ENCODE measurements at regions not wholly inside any gene's neighbourhood (a gene's known extent, or its start where the extent isn't known, plus 50 kb on each side); places are given as distances from the start of the nearest gene placed in this dataset.

DNA sequence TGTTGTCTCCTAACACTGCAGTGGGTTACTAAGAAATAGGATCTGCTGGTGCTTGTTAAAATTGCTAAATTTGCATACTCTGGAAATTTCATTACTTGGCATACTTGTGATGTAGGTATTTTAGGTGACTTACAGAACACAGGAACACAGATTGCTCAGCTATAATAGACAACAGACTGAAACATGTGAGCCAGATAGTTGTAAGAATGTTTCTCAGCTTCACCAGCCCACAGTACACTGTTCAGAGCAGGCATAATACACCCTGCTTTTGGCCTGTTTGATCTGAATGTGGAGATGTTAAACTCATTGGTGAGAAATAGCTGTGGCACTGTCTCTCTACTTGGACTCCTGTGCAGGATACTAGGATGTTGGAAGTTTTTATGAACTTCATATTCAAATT, 275.7 kb downstream of the CSNK1G3 start:
- Histone ChIP-seq H3K27ac (ENCODE audit: control insufficient read depth, insufficient read depth, low read length) (no peak overlapping the region), H3K4me1 (ENCODE audit: control insufficient read depth, extremely low read depth, insufficient read depth, low read length) (no peaks in the 10 kb centered on the region), H3K4me3 (ENCODE audit: control insufficient read depth in 2 of 3, extremely low read depth in 1 of 3, insufficient read depth in 2 of 3, low read depth in 1 of 3, low read length in 3 of 3) (no peak overlapping the region), H3K27me3 (ENCODE audit: control insufficient read depth, extremely low read depth, insufficient read depth, low read length) (no peaks in the 10 kb centered on the region), H4K20me1 (ENCODE audit: control insufficient read depth, extremely low read depth, insufficient read depth, low read length) (no peaks in the 10 kb centered on the region), H3K9ac (ENCODE audit: control insufficient read depth, extremely low read depth, insufficient read depth, low read length) (no peak overlapping the region), H2AFZ (ENCODE audit: control insufficient read depth, low read length) (no peak overlapping the region), H3K9me1 (ENCODE audit: control insufficient read depth, extremely low read depth, insufficient read depth, low read length) (no peaks in the 10 kb centered on the region), H3K9me3 (ENCODE audit: control insufficient read depth, low read depth, low read length) (no peaks in the 10 kb centered on the region), H3K4me2 (ENCODE audit: control insufficient read depth, extremely low read depth, insufficient read depth, low read depth, low read length) (no peak overlapping the region), H3K79me2 (ENCODE audit: control insufficient read depth, insufficient read depth, low read length) (no peaks in the 10 kb centered on the region), H3K36me3 (ENCODE audit: control insufficient read depth in 2 of 2, extremely low read depth in 1 of 2, insufficient read depth in 2 of 2, low read length in 2 of 2) (no peaks in the 10 kb centered on the region)
- no peak for TF ChIP-seq EZH2 (IDR thresholded peaks at IDR 0.05; ENCODE audit: low read length)
- TF ChIP-seq, protein P1, sequence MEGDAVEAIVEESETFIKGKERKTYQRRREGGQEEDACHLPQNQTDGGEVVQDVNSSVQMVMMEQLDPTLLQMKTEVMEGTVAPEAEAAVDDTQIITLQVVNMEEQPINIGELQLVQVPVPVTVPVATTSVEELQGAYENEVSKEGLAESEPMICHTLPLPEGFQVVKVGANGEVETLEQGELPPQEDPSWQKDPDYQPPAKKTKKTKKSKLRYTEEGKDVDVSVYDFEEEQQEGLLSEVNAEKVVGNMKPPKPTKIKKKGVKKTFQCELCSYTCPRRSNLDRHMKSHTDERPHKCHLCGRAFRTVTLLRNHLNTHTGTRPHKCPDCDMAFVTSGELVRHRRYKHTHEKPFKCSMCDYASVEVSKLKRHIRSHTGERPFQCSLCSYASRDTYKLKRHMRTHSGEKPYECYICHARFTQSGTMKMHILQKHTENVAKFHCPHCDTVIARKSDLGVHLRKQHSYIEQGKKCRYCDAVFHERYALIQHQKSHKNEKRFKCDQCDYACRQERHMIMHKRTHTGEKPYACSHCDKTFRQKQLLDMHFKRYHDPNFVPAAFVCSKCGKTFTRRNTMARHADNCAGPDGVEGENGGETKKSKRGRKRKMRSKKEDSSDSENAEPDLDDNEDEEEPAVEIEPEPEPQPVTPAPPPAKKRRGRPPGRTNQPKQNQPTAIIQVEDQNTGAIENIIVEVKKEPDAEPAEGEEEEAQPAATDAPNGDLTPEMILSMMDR (optimal IDR thresholded peaks at IDR 0.05 in 1 of 3, IDR thresholded peaks at IDR 0.05 in 1 of 3, conservative IDR thresholded peaks at IDR 0.05 in 1 of 3; ENCODE audit: extremely low read depth in 1 of 3, insufficient read depth in 2 of 3, low read length in 3 of 3) = no peak
- DNase-seq (ENCODE audit: low read depth, low spot score) (no peak), FAIRE-seq (no peak)
- dilution Hi-C loops (cut with MboI; ENCODE audit: extremely low pct_ligation_motif_present, low sequenced_read_pairs) = no loop called here

- no peaks in the 10 kb centered on the region for H3K9me1 ChIP-seq (ENCODE audit: control insufficient read depth, extremely low read depth, insufficient read depth, low read length)
- dilution Hi-C loops (cut with MboI; ENCODE audit: extremely low pct_ligation_motif_present, low sequenced_read_pairs) = no loop called here
- no peaks in the 10 kb centered on the region for H3K27me3 ChIP-seq (ENCODE audit: control insufficient read depth, extremely low read depth, insufficient read depth, low read length)
- no peaks in the 10 kb centered on the region for H3K36me3 ChIP-seq (ENCODE audit: control insufficient read depth in 2 of 2, extremely low read depth in 1 of 2, insufficient read depth in 2 of 2, low read length in 2 of 2)
- no peak overlapping the region for H2AFZ ChIP-seq (ENCODE audit: control insufficient read depth, low read length)
- no peaks in the 10 kb centered on the region for H3K9me3 ChIP-seq (ENCODE audit: control insufficient read depth, low read depth, low read length)
- H3K79me2 ChIP-seq (ENCODE audit: control insufficient read depth, insufficient read depth, low read length) = no peaks in the 10 kb centered on the region
- H3K4me3 ChIP-seq (ENCODE audit: control insufficient read depth in 2 of 3, extremely low read depth in 1 of 3, insufficient read depth in 2 of 3, low read depth in 1 of 3, low read length in 3 of 3) = no peak overlapping the region
- no peaks in the 10 kb centered on the region for H4K20me1 ChIP-seq (ENCODE audit: control insufficient read depth, extremely low read depth, insufficient read depth, low read length)
- no peaks in the 10 kb centered on the region for H3K4me1 ChIP-seq (ENCODE audit: control insufficient read depth, extremely low read depth, insufficient read depth, low read length)
- FAIRE-seq (no peak), DNase-seq (ENCODE audit: low read depth, low spot score) (no peak)
- H3K27ac ChIP-seq (ENCODE audit: control insufficient read depth, insufficient read depth, low read length) = no peak overlapping the region
- H3K9ac ChIP-seq (ENCODE audit: control insufficient read depth, extremely low read depth, insufficient read depth, low read length) = no peak overlapping the region
- no peak overlapping the region for H3K4me2 ChIP-seq (ENCODE audit: control insufficient read depth, extremely low read depth, insufficient read depth, low read depth, low read length)
- no peak for TF ChIP-seq EZH2 (IDR thresholded peaks at IDR 0.05; ENCODE audit: low read length)
- TF ChIP-seq, protein P1 (optimal IDR thresholded peaks at IDR 0.05 in 1 of 3, IDR thresholded peaks at IDR 0.05 in 1 of 3, conservative IDR thresholded peaks at IDR 0.05 in 1 of 3; ENCODE audit: extremely low read depth in 1 of 3, insufficient read depth in 2 of 3, low read length in 3 of 3) = no peak
These were observed 275.2 kb downstream of the CSNK1G3 start for GRCh38 chr5:123787136-123787535.

Data from keratinocyte (primary cell).